WTC11 (cell line): ENCODE measurements at regions not wholly inside any gene's neighbourhood (a gene's known extent, or its start where the extent isn't known, plus 50 kb on each side); places are given as distances from the start of the nearest gene placed in this dataset.
"Not testable (repeated sequence)": the region's sequence is repeated elsewhere in the genome, so short reads cannot be mapped to it uniquely, and the experiment has no call there.

ENCODE experiments used
- TP53 ChIP-seq: sonication (generic); formaldehyde crosslinking; IDR thresholded peaks from 2 replicates; pipeline ENCODE4 v1.8.1; 2023; ENCODE audit warnings: mild to moderate bottlenecking, missing genetic modification reagents
- TF ChIP-seq, protein P1 (sequence below): fragments of 200-600 bp; IDR thresholded peaks from 2 replicates; pipeline ENCODE4 v1.8.0; 2022; ENCODE audit warnings: antibody characterized with exemption
- TF ChIP-seq, protein P2 (sequence below): sonication (generic); formaldehyde crosslinking; IDR thresholded peaks from 2 replicates; pipeline ENCODE4 v1.8.0; 2022; ENCODE audit warnings: mild to moderate bottlenecking, missing genetic modification reagents

DNA sequence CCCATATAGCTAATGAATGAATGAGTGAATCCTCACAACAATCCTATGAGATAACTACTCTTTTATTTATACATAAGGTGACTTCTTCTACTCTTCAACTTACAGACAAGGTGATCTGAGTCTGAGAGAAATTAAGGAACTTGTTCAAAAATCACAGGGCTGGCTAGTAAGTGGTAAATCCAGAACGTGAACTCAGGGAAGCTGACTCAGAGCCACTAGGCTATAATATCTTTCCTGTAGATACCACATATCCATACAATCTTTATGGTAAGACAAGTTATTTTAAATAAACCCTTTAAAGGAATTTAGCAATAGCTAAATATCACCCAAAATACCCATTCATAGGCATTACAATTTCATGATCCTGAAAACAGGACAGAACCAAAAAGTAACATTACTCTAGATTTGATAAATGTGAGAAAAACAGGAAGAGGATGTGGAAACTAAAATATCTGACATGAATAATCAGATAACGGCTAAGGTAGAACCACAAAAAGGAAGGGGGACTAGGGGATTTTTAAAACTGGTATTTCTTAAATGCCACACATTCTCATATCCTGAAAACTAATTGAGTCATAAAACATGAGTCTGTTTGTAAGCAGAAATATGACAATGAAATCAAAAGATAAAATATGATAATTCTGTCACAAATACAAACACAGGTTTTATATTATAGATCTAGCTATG is 119.7 kb downstream of the NBPF8 start:
- TF ChIP-seq, protein P1, sequence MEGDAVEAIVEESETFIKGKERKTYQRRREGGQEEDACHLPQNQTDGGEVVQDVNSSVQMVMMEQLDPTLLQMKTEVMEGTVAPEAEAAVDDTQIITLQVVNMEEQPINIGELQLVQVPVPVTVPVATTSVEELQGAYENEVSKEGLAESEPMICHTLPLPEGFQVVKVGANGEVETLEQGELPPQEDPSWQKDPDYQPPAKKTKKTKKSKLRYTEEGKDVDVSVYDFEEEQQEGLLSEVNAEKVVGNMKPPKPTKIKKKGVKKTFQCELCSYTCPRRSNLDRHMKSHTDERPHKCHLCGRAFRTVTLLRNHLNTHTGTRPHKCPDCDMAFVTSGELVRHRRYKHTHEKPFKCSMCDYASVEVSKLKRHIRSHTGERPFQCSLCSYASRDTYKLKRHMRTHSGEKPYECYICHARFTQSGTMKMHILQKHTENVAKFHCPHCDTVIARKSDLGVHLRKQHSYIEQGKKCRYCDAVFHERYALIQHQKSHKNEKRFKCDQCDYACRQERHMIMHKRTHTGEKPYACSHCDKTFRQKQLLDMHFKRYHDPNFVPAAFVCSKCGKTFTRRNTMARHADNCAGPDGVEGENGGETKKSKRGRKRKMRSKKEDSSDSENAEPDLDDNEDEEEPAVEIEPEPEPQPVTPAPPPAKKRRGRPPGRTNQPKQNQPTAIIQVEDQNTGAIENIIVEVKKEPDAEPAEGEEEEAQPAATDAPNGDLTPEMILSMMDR: not testable (repeated sequence)
- TF ChIP-seq, protein P2, sequence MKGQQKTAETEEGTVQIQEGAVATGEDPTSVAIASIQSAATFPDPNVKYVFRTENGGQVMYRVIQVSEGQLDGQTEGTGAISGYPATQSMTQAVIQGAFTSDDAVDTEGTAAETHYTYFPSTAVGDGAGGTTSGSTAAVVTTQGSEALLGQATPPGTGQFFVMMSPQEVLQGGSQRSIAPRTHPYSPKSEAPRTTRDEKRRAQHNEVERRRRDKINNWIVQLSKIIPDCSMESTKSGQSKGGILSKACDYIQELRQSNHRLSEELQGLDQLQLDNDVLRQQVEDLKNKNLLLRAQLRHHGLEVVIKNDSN: not testable (repeated sequence)
- TF ChIP-seq TP53: not testable (repeated sequence)
